T47D (cell line): ENCODE measurements at regions not wholly inside any gene's neighbourhood (a gene's known extent, or its start where the extent isn't known, plus 50 kb on each side); places are given as distances from the start of the nearest gene placed in this dataset.
A peak's percentile ranks its signal among the peaks of the same experiment; 100 is the strongest.

Experiments
- DNase-seq, 2 experiments: peaks; one replicate each; pipeline versions ENCODE4 v3.0.0 to v3.0.0-alpha.2; 2011 to 2012; ENCODE audit warnings: low read depth in 1 of 2, low spot score in 1 of 2
- JUND ChIP-seq: IDR thresholded peaks from 2 replicates; pipeline ENCODE4 v1.6.1; 2012; ENCODE audit warnings: low read depth
- in situ Hi-C: cut with HindIII; loops from 2 replicates; pipeline ENCODE4 v1.10.0; 2016; ENCODE audit warnings: low sequenced_read_pairs, low pct_unique_long_range_greater_than_20kb

- TF ChIP-seq JUND = no peak
- DNase-seq = no peak
- in situ Hi-C loops = no loop called here
Measured at GRCh38 chr2:234300932-234301823, 195.7 kb downstream of the ARL4C start.

GRCh38 chr2:234300391-234300925, 196.4 kb downstream of the ARL4C start:
- in situ Hi-C loops = no loop called here
- no peak for TF ChIP-seq JUND

GRCh38 chr2:234298918-234299317, 198.0 kb downstream of the ARL4C start:
- TF ChIP-seq JUND = no peak
- DNase-seq = no peak

More at GRCh38 chr2:234300391-234300925, 196.4 kb downstream of the ARL4C start:
- no peak for DNase-seq

GRCh38 chr2:234296991-234297390, 199.9 kb downstream of the ARL4C start:
- TF ChIP-seq JUND = no peak
- no peak for DNase-seq
- in situ Hi-C loops = no loop called here

More at GRCh38 chr2:234298918-234299317, 198.0 kb downstream of the ARL4C start:
- in situ Hi-C loops = no loop called here

GRCh38 chr2:234293973-234294372, 202.9 kb downstream of the ARL4C start:
- DNase-seq = no peak
- no peak for TF ChIP-seq JUND

GRCh38 chr2:234292962-234293243, 204.0 kb downstream of the ARL4C start:
- no peak for DNase-seq
- no peak for TF ChIP-seq JUND
- in situ Hi-C loops = no loop called here

More at GRCh38 chr2:234293973-234294372, 202.9 kb downstream of the ARL4C start:
- in situ Hi-C loops = no loop called here

GRCh38 chr2:234292205-234292961, 204.5 kb downstream of the ARL4C start:
- TF ChIP-seq JUND = no peak
- no peak for DNase-seq
- in situ Hi-C loops = no loop called here

- no peak for DNase-seq
- TF ChIP-seq JUND = no peak
- in situ Hi-C loops = no loop called here
Measured at GRCh38 chr2:234291765-234292204, 205.1 kb downstream of the ARL4C start.

- no peak for DNase-seq
- TF ChIP-seq JUND = no peak
- in situ Hi-C loops = no loop called here
Measured at GRCh38 chr2:234290671-234291070, 206.2 kb downstream of the ARL4C start.

- in situ Hi-C loops = no loop called here
- TF ChIP-seq JUND = no peak
- no peak for DNase-seq
Measured at GRCh38 chr2:234289834-234290590, 206.9 kb downstream of the ARL4C start.

GRCh38 chr2:234288974-234289455, 207.9 kb downstream of the ARL4C start:
- TF ChIP-seq JUND = no peak
- in situ Hi-C loops = no loop called here
- peak; percentile 25 to 76 for DNase-seq

- TF ChIP-seq JUND = no peak
- no peak for DNase-seq
- in situ Hi-C loops = no loop called here
Measured at GRCh38 chr2:234287650-234288049, 209.2 kb downstream of the ARL4C start.
